H1 (cell line): ENCODE measurements at regions not wholly inside any gene's neighbourhood (a gene's known extent, or its start where the extent isn't known, plus 50 kb on each side); places are given as distances from the start of the nearest gene placed in this dataset.

Experiments
- BRCA1 ChIP-seq: IDR thresholded peaks from 2 replicates; pipeline ENCODE4 v1.6.1; 2012; ENCODE audit warnings: low read depth, low read length, improper control_type of control experiment
- POU5F1 ChIP-seq: IDR thresholded peaks from 2 replicates; pipeline ENCODE4 v1.6.1; 2011; ENCODE audit warnings: low read depth, mild to moderate bottlenecking, low read length, moderate library complexity
- RAD21 ChIP-seq, 2 experiments: IDR thresholded peaks in 1 of 2; conservative IDR thresholded peaks in 1 of 2; 2 replicates each; pipeline ENCODE4 v1.6.1; 2011; ENCODE audit warnings: low read depth in 2 of 2, low read length in 2 of 2, improper control_type of control experiment in 1 of 2, inconsistent platforms in 1 of 2, mild to moderate bottlenecking in 1 of 2, moderate library complexity in 1 of 2
- SP4 ChIP-seq: IDR thresholded peaks from 2 replicates; pipeline ENCODE4 v1.6.1; 2012; ENCODE audit warnings: low read length, inconsistent platforms
- TF ChIP-seq, protein P1 (sequence below): fragments of 300-600 bp; sonication (generic); IDR thresholded peaks from 2 replicates; pipeline ENCODE4 v1.7.1; 2012; ENCODE audit warnings: low read length, moderate library complexity, mild to moderate bottlenecking, inconsistent platforms; ENCODE audit not compliant: insufficient replicate concordance
- TF ChIP-seq, protein P2 (sequence below), 3 experiments: IDR thresholded peaks; 1 replicate in 2 of 3; 2 replicates in 1 of 3; pipeline versions ENCODE4 v1.5.1 to v1.6.1; 2011; ENCODE audit warnings: low read length in 3 of 3, mild to moderate bottlenecking in 3 of 3, inconsistent platforms in 2 of 3, low read depth in 1 of 3, moderate library complexity in 1 of 3; ENCODE audit not compliant: insufficient read depth in 1 of 3; ENCODE audit errors: control extremely low read depth in 1 of 3
- TF ChIP-seq, protein P3 (sequence below): IDR thresholded peaks from 2 replicates; pipeline ENCODE4 v1.6.1; 2012; ENCODE audit warnings: inconsistent platforms

DNA sequence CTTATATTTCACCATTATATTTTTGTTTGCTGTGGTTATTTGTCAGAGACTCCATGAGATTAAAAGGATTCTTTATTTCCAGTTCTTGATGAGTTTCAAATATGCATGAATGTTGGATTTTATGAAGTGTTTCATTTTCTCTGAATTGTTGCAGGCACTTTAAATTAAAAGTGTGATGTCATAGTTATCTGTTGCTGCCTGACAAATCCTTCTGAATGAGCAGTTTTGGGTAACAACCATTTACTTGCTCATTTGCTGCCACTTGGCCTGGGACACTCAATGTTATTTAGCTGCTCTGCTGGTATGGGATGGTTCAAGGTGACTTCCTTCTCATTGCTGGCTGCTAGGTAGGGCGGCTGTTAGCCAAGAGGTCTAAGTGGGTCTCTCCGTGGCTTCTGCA is 173.5 kb downstream of the LPIN1 start (continued):
- TF ChIP-seq, protein P1, sequence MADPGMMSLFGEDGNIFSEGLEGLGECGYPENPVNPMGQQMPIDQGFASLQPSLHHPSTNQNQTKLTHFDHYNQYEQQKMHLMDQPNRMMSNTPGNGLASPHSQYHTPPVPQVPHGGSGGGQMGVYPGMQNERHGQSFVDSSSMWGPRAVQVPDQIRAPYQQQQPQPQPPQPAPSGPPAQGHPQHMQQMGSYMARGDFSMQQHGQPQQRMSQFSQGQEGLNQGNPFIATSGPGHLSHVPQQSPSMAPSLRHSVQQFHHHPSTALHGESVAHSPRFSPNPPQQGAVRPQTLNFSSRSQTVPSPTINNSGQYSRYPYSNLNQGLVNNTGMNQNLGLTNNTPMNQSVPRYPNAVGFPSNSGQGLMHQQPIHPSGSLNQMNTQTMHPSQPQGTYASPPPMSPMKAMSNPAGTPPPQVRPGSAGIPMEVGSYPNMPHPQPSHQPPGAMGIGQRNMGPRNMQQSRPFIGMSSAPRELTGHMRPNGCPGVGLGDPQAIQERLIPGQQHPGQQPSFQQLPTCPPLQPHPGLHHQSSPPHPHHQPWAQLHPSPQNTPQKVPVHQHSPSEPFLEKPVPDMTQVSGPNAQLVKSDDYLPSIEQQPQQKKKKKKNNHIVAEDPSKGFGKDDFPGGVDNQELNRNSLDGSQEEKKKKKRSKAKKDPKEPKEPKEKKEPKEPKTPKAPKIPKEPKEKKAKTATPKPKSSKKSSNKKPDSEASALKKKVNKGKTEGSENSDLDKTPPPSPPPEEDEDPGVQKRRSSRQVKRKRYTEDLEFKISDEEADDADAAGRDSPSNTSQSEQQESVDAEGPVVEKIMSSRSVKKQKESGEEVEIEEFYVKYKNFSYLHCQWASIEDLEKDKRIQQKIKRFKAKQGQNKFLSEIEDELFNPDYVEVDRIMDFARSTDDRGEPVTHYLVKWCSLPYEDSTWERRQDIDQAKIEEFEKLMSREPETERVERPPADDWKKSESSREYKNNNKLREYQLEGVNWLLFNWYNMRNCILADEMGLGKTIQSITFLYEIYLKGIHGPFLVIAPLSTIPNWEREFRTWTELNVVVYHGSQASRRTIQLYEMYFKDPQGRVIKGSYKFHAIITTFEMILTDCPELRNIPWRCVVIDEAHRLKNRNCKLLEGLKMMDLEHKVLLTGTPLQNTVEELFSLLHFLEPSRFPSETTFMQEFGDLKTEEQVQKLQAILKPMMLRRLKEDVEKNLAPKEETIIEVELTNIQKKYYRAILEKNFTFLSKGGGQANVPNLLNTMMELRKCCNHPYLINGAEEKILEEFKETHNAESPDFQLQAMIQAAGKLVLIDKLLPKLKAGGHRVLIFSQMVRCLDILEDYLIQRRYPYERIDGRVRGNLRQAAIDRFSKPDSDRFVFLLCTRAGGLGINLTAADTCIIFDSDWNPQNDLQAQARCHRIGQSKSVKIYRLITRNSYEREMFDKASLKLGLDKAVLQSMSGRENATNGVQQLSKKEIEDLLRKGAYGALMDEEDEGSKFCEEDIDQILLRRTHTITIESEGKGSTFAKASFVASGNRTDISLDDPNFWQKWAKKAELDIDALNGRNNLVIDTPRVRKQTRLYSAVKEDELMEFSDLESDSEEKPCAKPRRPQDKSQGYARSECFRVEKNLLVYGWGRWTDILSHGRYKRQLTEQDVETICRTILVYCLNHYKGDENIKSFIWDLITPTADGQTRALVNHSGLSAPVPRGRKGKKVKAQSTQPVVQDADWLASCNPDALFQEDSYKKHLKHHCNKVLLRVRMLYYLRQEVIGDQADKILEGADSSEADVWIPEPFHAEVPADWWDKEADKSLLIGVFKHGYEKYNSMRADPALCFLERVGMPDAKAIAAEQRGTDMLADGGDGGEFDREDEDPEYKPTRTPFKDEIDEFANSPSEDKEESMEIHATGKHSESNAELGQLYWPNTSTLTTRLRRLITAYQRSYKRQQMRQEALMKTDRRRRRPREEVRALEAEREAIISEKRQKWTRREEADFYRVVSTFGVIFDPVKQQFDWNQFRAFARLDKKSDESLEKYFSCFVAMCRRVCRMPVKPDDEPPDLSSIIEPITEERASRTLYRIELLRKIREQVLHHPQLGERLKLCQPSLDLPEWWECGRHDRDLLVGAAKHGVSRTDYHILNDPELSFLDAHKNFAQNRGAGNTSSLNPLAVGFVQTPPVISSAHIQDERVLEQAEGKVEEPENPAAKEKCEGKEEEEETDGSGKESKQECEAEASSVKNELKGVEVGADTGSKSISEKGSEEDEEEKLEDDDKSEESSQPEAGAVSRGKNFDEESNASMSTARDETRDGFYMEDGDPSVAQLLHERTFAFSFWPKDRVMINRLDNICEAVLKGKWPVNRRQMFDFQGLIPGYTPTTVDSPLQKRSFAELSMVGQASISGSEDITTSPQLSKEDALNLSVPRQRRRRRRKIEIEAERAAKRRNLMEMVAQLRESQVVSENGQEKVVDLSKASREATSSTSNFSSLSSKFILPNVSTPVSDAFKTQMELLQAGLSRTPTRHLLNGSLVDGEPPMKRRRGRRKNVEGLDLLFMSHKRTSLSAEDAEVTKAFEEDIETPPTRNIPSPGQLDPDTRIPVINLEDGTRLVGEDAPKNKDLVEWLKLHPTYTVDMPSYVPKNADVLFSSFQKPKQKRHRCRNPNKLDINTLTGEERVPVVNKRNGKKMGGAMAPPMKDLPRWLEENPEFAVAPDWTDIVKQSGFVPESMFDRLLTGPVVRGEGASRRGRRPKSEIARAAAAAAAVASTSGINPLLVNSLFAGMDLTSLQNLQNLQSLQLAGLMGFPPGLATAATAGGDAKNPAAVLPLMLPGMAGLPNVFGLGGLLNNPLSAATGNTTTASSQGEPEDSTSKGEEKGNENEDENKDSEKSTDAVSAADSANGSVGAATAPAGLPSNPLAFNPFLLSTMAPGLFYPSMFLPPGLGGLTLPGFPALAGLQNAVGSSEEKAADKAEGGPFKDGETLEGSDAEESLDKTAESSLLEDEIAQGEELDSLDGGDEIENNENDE: no peak
- TF ChIP-seq, protein P2, sequence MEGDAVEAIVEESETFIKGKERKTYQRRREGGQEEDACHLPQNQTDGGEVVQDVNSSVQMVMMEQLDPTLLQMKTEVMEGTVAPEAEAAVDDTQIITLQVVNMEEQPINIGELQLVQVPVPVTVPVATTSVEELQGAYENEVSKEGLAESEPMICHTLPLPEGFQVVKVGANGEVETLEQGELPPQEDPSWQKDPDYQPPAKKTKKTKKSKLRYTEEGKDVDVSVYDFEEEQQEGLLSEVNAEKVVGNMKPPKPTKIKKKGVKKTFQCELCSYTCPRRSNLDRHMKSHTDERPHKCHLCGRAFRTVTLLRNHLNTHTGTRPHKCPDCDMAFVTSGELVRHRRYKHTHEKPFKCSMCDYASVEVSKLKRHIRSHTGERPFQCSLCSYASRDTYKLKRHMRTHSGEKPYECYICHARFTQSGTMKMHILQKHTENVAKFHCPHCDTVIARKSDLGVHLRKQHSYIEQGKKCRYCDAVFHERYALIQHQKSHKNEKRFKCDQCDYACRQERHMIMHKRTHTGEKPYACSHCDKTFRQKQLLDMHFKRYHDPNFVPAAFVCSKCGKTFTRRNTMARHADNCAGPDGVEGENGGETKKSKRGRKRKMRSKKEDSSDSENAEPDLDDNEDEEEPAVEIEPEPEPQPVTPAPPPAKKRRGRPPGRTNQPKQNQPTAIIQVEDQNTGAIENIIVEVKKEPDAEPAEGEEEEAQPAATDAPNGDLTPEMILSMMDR (IDR thresholded peaks at IDR 0.05; ENCODE audit: control extremely low read depth in 1 of 3, insufficient read depth in 1 of 3, low read depth in 1 of 3, low read length in 3 of 3): no peak
- TF ChIP-seq RAD21 (IDR thresholded peaks at IDR 0.05 in 1 of 2, conservative IDR thresholded peaks at IDR 0.05 in 1 of 2; ENCODE audit: low read depth in 2 of 2, low read length in 2 of 2) (no peak), SP4 (no peak), POU5F1 (no peak), BRCA1 (no peak)
- TF ChIP-seq, protein P3, sequence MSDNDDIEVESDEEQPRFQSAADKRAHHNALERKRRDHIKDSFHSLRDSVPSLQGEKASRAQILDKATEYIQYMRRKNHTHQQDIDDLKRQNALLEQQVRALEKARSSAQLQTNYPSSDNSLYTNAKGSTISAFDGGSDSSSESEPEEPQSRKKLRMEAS: no peak
